H9 (cell line): ENCODE measurements at regions not wholly inside any gene's neighbourhood (a gene's known extent, or its start where the extent isn't known, plus 50 kb on each side); places are given as distances from the start of the nearest gene placed in this dataset.

Experiments used
- DNase-seq: peaks from one replicate; pipeline ENCODE4 v3.0.0-alpha.2; 2017
- H2AFZ ChIP-seq: one replicate; pipeline ENCODE4 v1.6.1; 2013; ENCODE audit warnings: mild to moderate bottlenecking, low read length, control low read depth, moderate library complexity
- H2AK5ac ChIP-seq: 2 replicates; pipeline ENCODE4 v1.6.1; 2013; ENCODE audit warnings: low read length, control low read depth, mixed read lengths; ENCODE audit not compliant: insufficient read length
- H2BK120ac ChIP-seq: one replicate; pipeline ENCODE4 v1.6.1; 2013; ENCODE audit warnings: low read depth, mild to moderate bottlenecking, low read length, control low read depth, inconsistent platforms; ENCODE audit not compliant: poor library complexity, severe bottlenecking
- H2BK12ac ChIP-seq: 2 replicates; pipeline ENCODE4 v1.6.1; 2013; ENCODE audit warnings: low read length, control low read depth, mixed read lengths, low read depth; ENCODE audit not compliant: insufficient read length
- H2BK15ac ChIP-seq: 2 replicates; pipeline ENCODE4 v1.6.1; 2013; ENCODE audit warnings: low read depth, low read length, control low read depth
- H2BK20ac ChIP-seq: one replicate; pipeline ENCODE4 v1.6.1; 2013; ENCODE audit warnings: low read depth, mild to moderate bottlenecking, low read length, control low read depth, inconsistent platforms; ENCODE audit not compliant: poor library complexity, severe bottlenecking
- H2BK5ac ChIP-seq: 2 replicates; pipeline ENCODE4 v1.6.1; 2013; ENCODE audit warnings: low read length, control low read depth, mixed read lengths; ENCODE audit not compliant: insufficient read length
- H3K14ac ChIP-seq: 2 replicates; pipeline ENCODE4 v1.6.1; 2013; ENCODE audit warnings: low read length, control low read depth; ENCODE audit not compliant: insufficient read depth
- H3K18ac ChIP-seq: 2 replicates; pipeline ENCODE4 v1.6.1; 2013; ENCODE audit warnings: low read depth, mild to moderate bottlenecking, mixed read lengths, low read length, control low read depth; ENCODE audit not compliant: insufficient read length
- H3K23ac ChIP-seq: 2 replicates; pipeline ENCODE4 v1.6.1; 2013; ENCODE audit warnings: low read length, control low read depth, mixed read lengths, low read depth; ENCODE audit not compliant: insufficient read length
- H3K23me2 ChIP-seq: 2 replicates; pipeline ENCODE4 v1.6.1; 2013; ENCODE audit warnings: low read depth, mild to moderate bottlenecking, mixed read lengths, low read length, control low read depth; ENCODE audit not compliant: insufficient read length, poor library complexity, severe bottlenecking
- H3K27ac ChIP-seq: 2 replicates; pipeline ENCODE4 v1.5.1; 2013; ENCODE audit warnings: low read length, control low read depth, mixed read lengths, low read depth; ENCODE audit not compliant: insufficient read length
- H3K27me3 ChIP-seq: 2 replicates; pipeline ENCODE4 v1.6.1; 2013; ENCODE audit warnings: low read length, control low read depth, inconsistent platforms; ENCODE audit not compliant: insufficient read depth
- H3K4ac ChIP-seq: 2 replicates; pipeline ENCODE4 v1.6.1; 2013; ENCODE audit warnings: low read depth, mild to moderate bottlenecking, control low read depth, inconsistent platforms, low read length, moderate library complexity
- H3K4me1 ChIP-seq: 2 replicates; pipeline ENCODE4 v1.6.1; 2013; ENCODE audit warnings: low read length, control low read depth, inconsistent platforms; ENCODE audit not compliant: insufficient read depth
- H3K4me2 ChIP-seq: 2 replicates; pipeline ENCODE4 v1.6.1; 2013; ENCODE audit warnings: low read length, control low read depth, mixed read lengths; ENCODE audit not compliant: insufficient read length, insufficient read depth
- H3K56ac ChIP-seq: 2 replicates; pipeline ENCODE4 v1.6.1; 2013; ENCODE audit warnings: low read depth, mild to moderate bottlenecking, mixed read lengths, low read length, control low read depth; ENCODE audit not compliant: insufficient read length
- H3K79me1 ChIP-seq: 2 replicates; pipeline ENCODE4 v1.6.1; 2013; ENCODE audit warnings: low read depth, mild to moderate bottlenecking, moderate library complexity, low read length, control low read depth, inconsistent platforms; ENCODE audit not compliant: insufficient read depth, poor library complexity, severe bottlenecking
- H3K79me2 ChIP-seq: 2 replicates; pipeline ENCODE4 v1.6.1; 2013; ENCODE audit warnings: low read length, control low read depth, inconsistent platforms; ENCODE audit not compliant: insufficient read depth
- H3K9ac ChIP-seq: 2 replicates; pipeline ENCODE4 v1.6.1; 2013; ENCODE audit warnings: low read length, control low read depth, mixed read lengths; ENCODE audit not compliant: insufficient read length; ENCODE audit errors: extremely low read depth
- H3K9me3 ChIP-seq: one replicate; pipeline ENCODE4 v1.6.1; 2013; ENCODE audit warnings: low read depth, low read length, inconsistent platforms; ENCODE audit not compliant: control insufficient read depth
- H3T11ph ChIP-seq: one replicate; pipeline ENCODE4 v1.6.1; 2013; ENCODE audit warnings: mild to moderate bottlenecking, low read length, control low read depth, inconsistent platforms
- H4K20me1 ChIP-seq: one replicate; pipeline ENCODE4 v1.6.1; 2013; ENCODE audit not compliant: control insufficient read depth, insufficient read length, insufficient read depth
- H4K5ac ChIP-seq: 2 replicates; pipeline ENCODE4 v1.6.1; 2013; ENCODE audit warnings: low read depth, mild to moderate bottlenecking, mixed read lengths, low read length, control low read depth; ENCODE audit not compliant: insufficient read length
- H4K8ac ChIP-seq: replicated peaks from 2 replicates; pipeline ENCODE4 v1.6.1; 2013; ENCODE audit warnings: low read length, control low read depth, mixed read lengths, low read depth; ENCODE audit not compliant: insufficient read length
- H4K91ac ChIP-seq: 2 replicates; pipeline ENCODE4 v1.6.1; 2013; ENCODE audit warnings: low read depth, mild to moderate bottlenecking, moderate library complexity, mixed read lengths, low read length, control low read depth; ENCODE audit not compliant: insufficient read length
- H3K27ac Mint-ChIP-seq, 3 experiments: 2 replicates in 2 of 3; 3 replicates in 1 of 3; pipeline ENCODE4 v1.8.0; 2020 to 2021; ENCODE audit warnings: mixed read lengths in 3 of 3, mild to moderate bottlenecking in 1 of 3, moderate library complexity in 1 of 3
- H3K27me3 Mint-ChIP-seq: 2 replicates; pipeline ENCODE4 v1.8.0; 2021; ENCODE audit warnings: low read depth, mild to moderate bottlenecking, moderate library complexity, mixed read lengths
- H3K36me3 Mint-ChIP-seq, 3 experiments: 2 replicates in 2 of 3; 3 replicates in 1 of 3; pipeline ENCODE4 v1.8.0; 2020 to 2021; ENCODE audit warnings: low read depth in 3 of 3, mixed read lengths in 3 of 3; ENCODE audit not compliant: insufficient read depth in 1 of 3
- H3K4me1 Mint-ChIP-seq, 2 experiments: 2 replicates each; pipeline ENCODE4 v1.8.0; 2020; ENCODE audit warnings: mixed read lengths in 2 of 2
- H3K4me3 Mint-ChIP-seq, 2 experiments: 2 replicates in 1 of 2; 3 replicates in 1 of 2; pipeline ENCODE4 v1.8.0; 2020 to 2021; ENCODE audit warnings: mild to moderate bottlenecking in 2 of 2, mixed read lengths in 2 of 2, moderate library complexity in 1 of 2
- H3K9me3 Mint-ChIP-seq, 2 experiments: 2 replicates in 1 of 2; 3 replicates in 1 of 2; pipeline ENCODE4 v1.8.0; 2020; ENCODE audit warnings: mild to moderate bottlenecking in 2 of 2, mixed read lengths in 2 of 2, moderate library complexity in 1 of 2
- CTCF ChIP-seq: fragments of 200-600 bp; sonication (generic); conservative IDR thresholded peaks from 3 replicates; pipeline ENCODE4 v1.8.0; 2021; ENCODE audit warnings: antibody characterized with exemption, mild to moderate bottlenecking
- WGBS: extraction: QIAGEN DNeasy Blood & Tissue Kit; methylation state at CpG from one replicate; pipeline ENCODE4 v1.1.7; 2013; ENCODE audit warnings: missing lambda C conversion rate, low lambda C conversion rate, mixed read lengths; ENCODE audit not compliant: insufficient read length; ENCODE audit errors: extremely low coverage; 5-methylcytosine and 5-hydroxymethylcytosine counted together

- peaks cover 5 to 6% of the 10 kb centered on the region in 2 experiments; a peak in 3 of 4 replicates for H3K4me1 Mint-ChIP-seq
- Histone ChIP-seq H2BK15ac (no peak overlapping the region), H4K8ac (no peak overlapping the region)
These were observed 351.6 kb downstream of the METTL4 start for GRCh38 chr18:2219706-2220105.

More at GRCh38 chr18:2219706-2220105, 351.6 kb downstream of the METTL4 start:
- Histone ChIP-seq H2BK5ac (no peak overlapping the region), H3K14ac (no peak overlapping the region), H2AFZ (no peak overlapping the region), H3K56ac (no peak overlapping the region), H2AK5ac (no peak overlapping the region), H3K27me3 (no peaks in the 10 kb centered on the region), H3K18ac (no peak overlapping the region), H3K4ac (no peak overlapping the region), H3K4me1 (no peaks in the 10 kb centered on the region), H3K27ac (no peak overlapping the region), H2BK20ac (no peak overlapping the region), H3K79me1 (no peaks in the 10 kb centered on the region), H3K79me2 (no peaks in the 10 kb centered on the region), H3K23ac (no peak overlapping the region), H2BK120ac (no peak overlapping the region), H3T11ph (no peak overlapping the region), H3K9ac (no peak overlapping the region), H4K20me1 (no peaks in the 10 kb centered on the region), H3K4me2 (no peak overlapping the region), H2BK12ac (no peak overlapping the region), H4K5ac (no peak overlapping the region), H4K91ac (no peak overlapping the region), H3K23me2 (no peaks in the 10 kb centered on the region), H3K9me3 (no peaks in the 10 kb centered on the region)
- Mint-ChIP-seq H3K27me3 (no peaks in the 10 kb centered on the region; the same call in none of the 2 replicates), H3K9me3 (no peaks in the 10 kb centered on the region; a peak in 2 of 5 replicates), H3K36me3 (no peaks in the 10 kb centered on the region; a peak in 1 of 7 replicates), H3K27ac (no peak overlapping the region), H3K4me3 (no peak overlapping the region)
- WGBS = no CpG with 5 or more reads among the region's 3 CpGs
- no peak for TF ChIP-seq CTCF
- no peak for DNase-seq
